ENCODE measurements at regions not wholly inside any gene's neighbourhood (a gene's known extent, or its start where the extent isn't known, plus 50 kb on each side); places are given as distances from the start of the nearest gene placed in this dataset.
A peak's percentile ranks its signal among the peaks of the same experiment; 100 is the strongest.
"Not testable (repeated sequence)": the region's sequence is repeated elsewhere in the genome, so short reads cannot be mapped to it uniquely, and the experiment has no call there.

GRCh38 chr11:109926941-109927340, 166.3 kb upstream of the ZC3H12C start:
- no peak for DNase-seq (ENCODE audit: low read depth in 1 of 2, low spot score in 1 of 2)

DNA sequence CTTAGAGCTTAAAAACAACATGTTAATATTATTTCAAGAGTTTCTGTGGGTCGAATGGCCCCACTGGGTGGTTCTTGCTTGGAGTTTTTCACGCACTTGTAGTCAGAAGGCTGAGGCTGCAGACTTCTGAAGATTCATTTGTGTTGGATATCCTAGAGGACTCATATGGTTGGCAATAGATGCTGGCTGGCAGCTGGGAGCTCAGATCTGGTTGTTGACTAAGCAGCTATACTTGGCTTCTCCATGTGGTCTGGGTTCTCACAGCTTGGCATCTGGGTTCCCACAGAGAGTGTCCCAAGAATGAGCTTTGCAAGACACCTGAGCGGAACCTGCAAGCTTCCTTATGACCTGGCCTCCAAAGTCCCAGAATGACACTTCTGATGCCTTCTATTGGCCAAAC, 163.9 kb upstream of the ZC3H12C start:
- no peak for DNase-seq (ENCODE audit: low read depth in 1 of 2, low spot score in 1 of 2)

DNA sequence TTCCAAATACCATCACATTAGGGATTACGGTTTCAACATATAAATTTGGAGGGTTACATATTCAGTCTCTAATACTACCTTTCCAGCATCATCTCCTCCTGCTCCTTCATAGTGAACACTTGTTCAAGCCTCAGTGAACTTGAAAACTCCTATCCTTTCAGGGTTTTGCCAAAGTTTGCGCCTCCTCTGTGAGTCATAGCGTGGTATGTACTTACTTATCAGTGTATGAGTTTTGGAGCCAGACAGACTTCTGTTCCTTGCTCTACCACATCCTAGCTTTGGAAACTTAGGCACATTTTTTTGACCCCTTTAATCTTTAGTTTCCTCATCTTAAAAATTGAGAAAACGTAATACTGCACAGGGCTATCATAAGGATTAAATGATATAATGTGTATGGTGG, 160.1 kb upstream of the ZC3H12C start:
- DNase-seq (ENCODE audit: low read depth in 1 of 2, low spot score in 1 of 2): no peak

DNA sequence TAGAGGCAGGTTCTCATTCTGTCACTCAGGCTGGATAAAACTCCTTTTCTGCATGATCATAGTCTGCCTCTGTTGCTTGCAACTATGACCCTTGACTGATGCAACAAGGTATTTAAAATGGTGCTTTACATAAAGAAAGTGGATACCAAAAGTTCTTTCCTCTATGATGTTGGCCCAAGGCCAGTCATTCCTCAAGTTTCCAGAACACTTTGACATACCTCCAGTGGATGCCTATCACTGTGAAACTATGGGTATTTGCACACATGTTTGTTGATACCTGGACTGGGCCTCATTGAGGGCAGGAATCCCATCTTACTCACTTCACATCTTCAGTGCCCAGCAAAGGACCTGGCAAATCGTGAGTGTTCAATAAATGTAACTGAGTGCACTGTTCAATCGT, 159.0 kb upstream of the ZC3H12C start:
- no peak for DNase-seq (ENCODE audit: low read depth in 1 of 2, low spot score in 1 of 2)

- no peak for DNase-seq (ENCODE audit: low read depth in 1 of 2, low spot score in 1 of 2)
Measured at GRCh38 chr11:109936661-109937180, 156.5 kb upstream of the ZC3H12C start.

DNA sequence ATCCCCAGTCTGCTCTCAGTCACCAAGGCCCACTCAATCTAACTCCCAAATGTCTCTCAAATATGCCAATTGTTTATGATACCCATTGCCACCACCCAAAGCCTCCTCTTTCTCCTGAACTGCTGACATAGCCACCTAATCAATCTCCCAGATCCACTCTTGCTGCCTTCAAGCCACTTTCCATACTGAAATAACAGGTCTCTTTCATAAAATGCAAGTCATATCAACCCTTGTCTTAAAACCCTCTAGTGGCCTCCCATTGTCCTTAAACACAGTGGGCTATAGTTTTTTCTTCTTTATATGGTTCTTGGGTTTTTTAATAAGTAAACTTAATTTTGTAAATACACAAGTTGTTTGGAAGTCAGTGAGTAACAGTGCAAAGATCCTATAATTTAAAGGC, 155.2 kb upstream of the ZC3H12C start:
- DNase-seq (ENCODE audit: low read depth in 1 of 2, low spot score in 1 of 2): no peak

- no peak for DNase-seq (ENCODE audit: low read depth in 1 of 2, low spot score in 1 of 2)
Measured at GRCh38 chr11:109939166-109939810, 153.9 kb upstream of the ZC3H12C start.

DNA sequence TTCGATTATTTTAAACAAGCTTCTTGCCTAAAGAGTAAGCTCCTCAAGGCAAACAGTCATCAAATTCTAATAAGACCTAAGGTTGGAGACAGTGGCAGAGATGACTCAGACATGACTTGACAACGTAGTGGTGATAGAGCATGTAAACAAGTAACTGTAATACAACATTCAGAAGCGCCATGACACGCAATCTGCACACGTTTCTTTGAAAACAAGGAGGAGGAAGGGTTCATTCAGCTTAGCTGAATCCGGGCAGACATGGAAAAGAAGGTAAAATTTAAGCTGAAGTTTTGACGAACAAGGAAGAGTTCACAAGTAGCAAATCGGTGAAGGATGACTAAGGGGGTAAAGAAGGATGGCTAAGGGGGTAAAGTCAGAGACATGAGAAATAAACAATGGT, 152.4 kb upstream of the ZC3H12C start:
- DNase-seq (ENCODE audit: low read depth in 1 of 2, low spot score in 1 of 2): no peak

DNA sequence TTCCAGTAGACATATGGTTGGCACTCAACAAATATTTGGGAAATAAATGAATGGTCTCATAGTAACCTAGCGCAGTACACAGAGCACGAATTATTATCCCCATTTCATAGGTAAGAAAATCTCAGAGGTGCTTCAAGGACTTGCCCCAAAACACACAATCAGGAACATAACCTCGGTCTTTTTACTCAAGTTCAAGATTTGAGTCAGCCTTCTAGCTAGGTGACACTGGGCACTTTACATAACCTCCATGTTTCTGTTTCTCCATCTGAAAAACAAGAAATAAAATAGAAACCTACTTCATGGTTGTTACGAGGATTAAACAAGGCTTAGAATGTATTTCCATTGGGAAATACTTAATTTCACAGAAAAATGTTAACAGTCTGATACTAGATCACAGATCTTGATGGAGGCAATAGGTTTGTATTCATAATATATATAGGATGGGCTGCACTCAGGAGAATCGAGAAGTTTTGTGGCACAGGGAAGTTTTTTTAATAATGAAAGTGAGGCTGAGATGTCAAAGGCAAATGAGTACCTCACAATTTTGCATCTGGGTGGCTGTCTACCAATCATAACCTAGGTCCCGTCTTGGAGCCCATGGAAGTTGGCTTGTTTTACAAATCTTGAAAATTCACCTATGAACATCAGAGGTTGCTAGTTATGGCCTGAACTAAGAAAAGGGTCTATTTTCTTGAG, 147.4 kb upstream of the ZC3H12C start:
- no peak for DNase-seq (ENCODE audit: low read depth in 1 of 2, low spot score in 1 of 2)

- DNase-seq (ENCODE audit: low read depth in 1 of 2, low spot score in 1 of 2): peak in 1 of 2 donors; percentile 43
Measured at GRCh38 chr11:109946322-109946846, 146.8 kb upstream of the ZC3H12C start.

DNA sequence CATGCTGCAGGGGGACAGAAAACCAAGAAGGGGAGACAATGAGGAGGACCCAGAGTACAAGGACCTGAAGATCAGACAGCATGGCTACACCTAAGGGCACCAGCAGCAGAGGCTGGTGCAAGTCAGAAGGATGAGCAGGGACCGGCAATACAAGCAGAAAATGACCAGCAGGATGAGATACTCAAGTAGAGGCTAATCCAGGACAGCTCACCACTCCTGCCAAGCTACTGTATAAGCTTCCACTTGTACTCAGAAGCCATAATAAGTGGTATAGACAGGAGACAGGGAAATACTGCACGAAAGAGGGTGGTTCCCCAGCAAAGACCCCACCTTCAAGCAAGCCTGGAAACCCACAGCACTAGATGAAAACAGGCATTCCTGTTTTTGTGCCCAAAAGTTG, 138.7 kb upstream of the ZC3H12C start:
- DNase-seq (ENCODE audit: low read depth in 1 of 2, low spot score in 1 of 2): no peak

DNA sequence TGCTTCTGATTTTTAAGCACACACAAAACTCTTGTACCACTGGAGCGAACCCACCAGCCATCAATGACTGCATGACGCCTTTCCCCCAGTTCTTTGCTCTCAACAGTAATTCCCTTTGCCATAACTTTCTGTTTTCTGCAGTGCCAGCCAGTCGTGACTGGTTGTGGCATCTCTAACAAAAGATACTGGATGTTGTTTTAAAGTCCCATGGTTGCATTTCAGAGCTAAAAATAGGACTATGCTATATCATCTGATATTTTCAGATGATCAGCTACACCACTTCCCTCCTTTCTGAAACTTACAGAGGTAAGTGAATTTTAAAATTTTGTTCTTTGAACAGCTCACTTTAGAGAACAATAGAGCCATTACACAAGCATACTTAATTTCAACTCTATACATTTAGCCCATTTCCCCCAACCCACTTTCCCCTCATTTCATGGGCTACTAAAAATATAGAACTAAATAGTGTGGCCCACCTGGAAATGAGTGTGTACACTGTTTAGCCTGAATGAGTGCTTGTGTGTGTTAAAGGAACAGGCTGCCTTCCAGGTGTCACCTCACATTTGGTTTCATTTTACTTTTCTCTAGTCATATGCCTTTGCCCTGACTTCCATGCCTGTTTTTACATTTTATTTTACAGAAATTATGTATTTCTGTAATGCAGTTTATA, 136.9 kb upstream of the ZC3H12C start:
- DNase-seq (ENCODE audit: low read depth in 1 of 2, low spot score in 1 of 2): no peak

GRCh38 chr11:109957000-109957399, 136.2 kb upstream of the ZC3H12C start:
- no peak for DNase-seq (ENCODE audit: low read depth in 1 of 2, low spot score in 1 of 2)

DNA sequence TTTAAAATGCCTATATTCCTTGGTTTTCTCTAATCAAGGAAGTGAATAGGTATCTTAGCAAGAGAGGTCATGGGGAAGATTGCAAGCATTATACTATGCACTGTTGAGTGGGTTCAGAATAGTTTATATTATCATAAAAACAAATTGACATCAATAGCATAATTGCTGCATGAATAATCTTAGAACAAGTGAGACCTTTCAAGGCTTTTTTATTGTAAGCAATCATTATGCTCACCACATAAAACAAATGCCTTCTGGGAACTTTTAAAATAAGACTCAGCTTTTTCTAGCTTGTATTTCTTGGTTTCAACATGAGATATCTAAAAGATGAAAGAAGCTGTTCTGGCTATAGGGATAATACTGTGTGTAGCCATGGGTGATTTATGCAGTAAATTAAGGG, 135.6 kb upstream of the ZC3H12C start:
- DNase-seq (ENCODE audit: low read depth in 1 of 2, low spot score in 1 of 2): no peak

GRCh38 chr11:109958131-109958820, 134.9 kb upstream of the ZC3H12C start:
- no peak for DNase-seq (ENCODE audit: low read depth in 1 of 2, low spot score in 1 of 2)

GRCh38 chr11:109958821-109959166, 134.4 kb upstream of the ZC3H12C start:
- no peak for DNase-seq (ENCODE audit: low read depth in 1 of 2, low spot score in 1 of 2)

GRCh38 chr11:109960831-109961230, 132.4 kb upstream of the ZC3H12C start:
- DNase-seq (ENCODE audit: low read depth in 1 of 2, low spot score in 1 of 2): no peak

DNA sequence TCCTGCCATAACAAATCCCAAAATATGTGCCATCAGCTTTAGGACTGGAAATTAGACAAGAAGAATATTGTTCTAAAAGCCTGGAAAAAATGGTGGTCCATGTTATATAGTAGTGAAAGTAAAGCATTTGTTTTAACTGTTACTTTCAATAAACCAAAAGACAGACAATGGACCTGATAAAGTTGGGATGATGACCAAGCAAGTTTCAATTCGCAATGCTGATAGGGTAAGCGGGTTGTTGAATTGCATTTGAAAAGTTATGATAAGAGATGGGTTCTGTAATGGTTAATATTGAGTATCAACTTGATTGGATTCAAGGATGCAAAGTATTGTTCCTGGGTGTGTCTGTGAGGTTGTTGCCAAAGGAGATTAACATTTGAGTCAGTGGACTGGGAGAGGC, 131.9 kb upstream of the ZC3H12C start:
- DNase-seq (ENCODE audit: low read depth in 1 of 2, low spot score in 1 of 2): no peak

DNA sequence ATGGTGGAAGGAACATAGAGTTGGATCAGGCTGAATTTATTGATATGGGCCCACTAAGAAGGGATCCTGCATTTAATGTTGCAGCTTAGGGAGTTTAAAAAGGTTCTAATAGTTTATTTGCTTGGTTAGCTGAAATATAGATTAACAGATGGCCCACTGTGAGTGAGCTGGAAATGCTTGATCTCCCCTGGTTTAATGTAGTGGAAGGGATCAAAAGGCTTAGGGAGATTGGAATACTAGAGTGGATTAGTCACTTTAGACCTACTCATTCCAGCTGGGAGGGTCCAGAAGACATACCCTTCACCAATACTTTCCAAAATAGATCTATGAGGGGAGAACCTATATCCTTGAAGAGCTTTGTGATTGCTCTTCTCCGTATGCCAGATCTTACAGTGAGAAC, 130.1 kb upstream of the ZC3H12C start:
- DNase-seq (ENCODE audit: low read depth in 1 of 2, low spot score in 1 of 2): no peak

- no peak for DNase-seq (ENCODE audit: low read depth in 1 of 2, low spot score in 1 of 2)
Measured at GRCh38 chr11:109964487-109964886, 128.7 kb upstream of the ZC3H12C start.

DNA sequence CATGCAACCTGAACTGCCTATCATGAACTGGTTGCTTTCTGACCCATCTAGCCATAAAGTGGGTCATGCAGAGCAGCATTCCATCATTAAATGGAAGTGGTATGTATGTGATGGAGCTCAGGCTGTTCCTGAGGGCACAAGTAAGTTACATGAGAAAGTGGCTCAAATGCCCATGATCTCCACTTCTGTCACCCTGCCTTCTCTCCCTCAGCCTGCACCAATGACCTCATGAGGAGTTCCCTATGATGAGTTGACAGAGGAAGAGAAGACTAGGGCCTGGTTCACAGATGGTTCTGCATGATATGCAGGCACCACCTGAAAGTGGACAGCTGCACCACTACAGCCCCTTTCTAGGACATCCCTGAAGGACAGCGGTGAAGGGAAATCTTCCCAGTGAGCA, 127.7 kb upstream of the ZC3H12C start:
- not testable (repeated sequence) for DNase-seq (ENCODE audit: low read depth in 1 of 2, low spot score in 1 of 2)

DNA sequence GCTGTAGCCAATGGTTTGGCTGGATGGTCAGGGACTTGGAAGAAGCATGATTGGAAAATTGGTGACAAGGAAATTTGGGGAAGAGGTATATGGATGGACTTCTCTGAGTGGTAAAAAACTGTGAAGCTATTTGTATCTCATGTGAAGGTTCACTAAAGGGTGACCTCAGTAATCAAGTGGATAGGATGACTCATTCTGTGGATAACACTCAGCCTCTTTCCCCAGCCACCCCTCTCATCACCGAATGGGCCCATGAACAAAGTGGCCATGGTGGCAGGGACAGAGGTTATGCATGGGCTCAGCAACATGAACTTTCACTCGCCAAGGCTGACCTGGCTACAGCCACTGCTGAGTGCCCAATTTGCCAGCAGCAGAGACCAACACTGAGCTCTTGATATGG, 127.3 kb upstream of the ZC3H12C start:
- DNase-seq (ENCODE audit: low read depth in 1 of 2, low spot score in 1 of 2): not testable (repeated sequence)

Data from activated CD4-positive, alpha-beta T cell treated with anti-CD3 and anti-CD28 coated beads, Interleukin-2, amount 50 U/mL, for 24 hours (primary cell).